ENCODE measurements at regions not wholly inside any gene's neighbourhood (a gene's known extent, or its start where the extent isn't known, plus 50 kb on each side); places are given as distances from the start of the nearest gene placed in this dataset.

DNA sequence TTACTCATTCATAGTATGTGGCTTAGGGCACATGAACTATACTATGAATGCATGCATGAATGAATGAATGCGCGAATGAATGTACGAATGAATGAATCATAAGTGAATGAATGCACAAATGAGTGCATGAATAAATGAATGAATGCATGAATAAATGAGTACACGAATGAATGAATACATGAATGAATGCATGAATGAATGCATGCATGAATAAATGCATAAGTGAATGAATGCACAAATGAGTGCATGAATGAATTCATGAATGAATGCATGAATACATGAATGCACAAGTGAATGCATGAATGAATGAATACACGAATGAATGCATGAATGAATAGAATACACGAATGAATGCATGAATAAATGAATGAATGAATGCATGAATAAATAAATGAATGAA, 52.5 kb upstream of the FCN1 start:
- TF ChIP-seq, protein P1, sequence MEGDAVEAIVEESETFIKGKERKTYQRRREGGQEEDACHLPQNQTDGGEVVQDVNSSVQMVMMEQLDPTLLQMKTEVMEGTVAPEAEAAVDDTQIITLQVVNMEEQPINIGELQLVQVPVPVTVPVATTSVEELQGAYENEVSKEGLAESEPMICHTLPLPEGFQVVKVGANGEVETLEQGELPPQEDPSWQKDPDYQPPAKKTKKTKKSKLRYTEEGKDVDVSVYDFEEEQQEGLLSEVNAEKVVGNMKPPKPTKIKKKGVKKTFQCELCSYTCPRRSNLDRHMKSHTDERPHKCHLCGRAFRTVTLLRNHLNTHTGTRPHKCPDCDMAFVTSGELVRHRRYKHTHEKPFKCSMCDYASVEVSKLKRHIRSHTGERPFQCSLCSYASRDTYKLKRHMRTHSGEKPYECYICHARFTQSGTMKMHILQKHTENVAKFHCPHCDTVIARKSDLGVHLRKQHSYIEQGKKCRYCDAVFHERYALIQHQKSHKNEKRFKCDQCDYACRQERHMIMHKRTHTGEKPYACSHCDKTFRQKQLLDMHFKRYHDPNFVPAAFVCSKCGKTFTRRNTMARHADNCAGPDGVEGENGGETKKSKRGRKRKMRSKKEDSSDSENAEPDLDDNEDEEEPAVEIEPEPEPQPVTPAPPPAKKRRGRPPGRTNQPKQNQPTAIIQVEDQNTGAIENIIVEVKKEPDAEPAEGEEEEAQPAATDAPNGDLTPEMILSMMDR (IDR thresholded peaks at IDR 0.05), result no peak
- TF ChIP-seq POLR2A (IDR thresholded peaks at IDR 0.05), result no peak

All from testis (tissue), 2 donors.